ENCODE measurements at regions not wholly inside any gene's neighbourhood (a gene's known extent, or its start where the extent isn't known, plus 50 kb on each side); places are given as distances from the start of the nearest gene placed in this dataset.

GRCh38 chr13:50644081-50644871 is 199.2 kb downstream of the DLEU7 start:
- TF ChIP-seq CTCF (IDR thresholded peaks at IDR 0.05): no peak
- ATAC-seq (ENCODE audit: low FRiP score) (no peak), DNase-seq (ENCODE audit: low spot score) (no peak)

- no peak for TF ChIP-seq CTCF (IDR thresholded peaks at IDR 0.05)
- DNase-seq (ENCODE audit: low spot score) (no peak), ATAC-seq (ENCODE audit: low FRiP score) (no peak)
These were observed 198.4 kb downstream of the DLEU7 start for GRCh38 chr13:50645092-50645491.

GRCh38 chr13:50646070-50646469 is 197.4 kb downstream of the DLEU7 start:
- DNase-seq (ENCODE audit: low spot score) (no peak), ATAC-seq (ENCODE audit: low FRiP score) (no peak)
- no peak for TF ChIP-seq CTCF (IDR thresholded peaks at IDR 0.05)

GRCh38 chr13:50649211-50649610 is 194.3 kb downstream of the DLEU7 start:
- ATAC-seq (ENCODE audit: low FRiP score) (no peak), DNase-seq (ENCODE audit: low spot score) (no peak)
- TF ChIP-seq CTCF (IDR thresholded peaks at IDR 0.05): no peak

GRCh38 chr13:50650592-50651504 is 192.6 kb downstream of the DLEU7 start:
- DNase-seq (ENCODE audit: low spot score) (no peak), ATAC-seq (ENCODE audit: low FRiP score) (no peak)
- no peak for TF ChIP-seq CTCF (IDR thresholded peaks at IDR 0.05)

GRCh38 chr13:50651922-50652321 is 191.6 kb downstream of the DLEU7 start:
- DNase-seq (ENCODE audit: low spot score) (no peak), ATAC-seq (ENCODE audit: low FRiP score) (no peak)
- TF ChIP-seq CTCF (IDR thresholded peaks at IDR 0.05): no peak
